K562 (cell line): ENCODE measurements at regions not wholly inside any gene's neighbourhood (a gene's known extent, or its start where the extent isn't known, plus 50 kb on each side); places are given as distances from the start of the nearest gene placed in this dataset.

Experiments used
- ATAC-seq: fragments of 200-7000 bp; cut with Tn5 transposase; 3 replicates; pipeline ENCODE4 v1.9.1; 2020; ENCODE audit warnings: moderate library complexity
- BruUV-seq: library from RNA; stranded (reverse); fragments of 400-500 nt; replicated peaks from 2 replicates; lab custom pipeline; 2021; lab: Mats Ljungman, UMichigan
- CTCF ChIA-PET: fragments of 300-600 bp; formaldehyde crosslinking; extraction: SDS; loops from one replicate; lab custom pipeline; 2021; ENCODE audit warnings: low intra/inter-chr PET ratio; lab: Yijun Ruan, JAX
- POLR2A ChIA-PET: fragments of 300-600, 350-650 bp; sonication (Branson Sonifier 250); formaldehyde crosslinking; extraction: SDS; loops from one replicate; lab custom pipeline; 2021; ENCODE audit warnings: antibody characterized with exemption, inconsistent platforms; lab: Yijun Ruan, JAX
- DNase-seq, 4 experiments: peaks; one replicate each; pipeline versions ENCODE4 v3.0.0 to v3.0.0-alpha.2; 2011 to 2018; ENCODE audit warnings: low spot score in 3 of 4, mixed read lengths in 3 of 4; ENCODE audit errors: extremely low read depth in 1 of 4
- FAIRE-seq: peaks from 2 replicates; lab custom pipeline; 2011; peaks lifted over from hg19 to GRCh38; lab: Jason Lieb, UNC
- H2AFZ ChIP-seq: 2 replicates; pipeline ENCODE4 v1.6.0; 2011; ENCODE audit warnings: low read depth, low read length, control low read depth, inconsistent platforms
- H3K27ac ChIP-seq: fragments of 200-600 bp; 3 replicates; pipeline ENCODE4 v1.8.0; 2011; ENCODE audit warnings: low read depth, mild to moderate bottlenecking, control low read depth, inconsistent platforms, low read length, moderate library complexity, mixed read lengths; ENCODE audit errors: extremely low read depth
- H3K27me3 ChIP-seq, 2 experiments: fragments of 300-600 bp in 1 of 2; 2 replicates in 1 of 2; 3 replicates in 1 of 2; pipeline versions ENCODE4 v1.6.0 to v1.8.0; 2011; ENCODE audit warnings: inconsistent platforms in 2 of 2, low read length in 2 of 2, mild to moderate bottlenecking in 1 of 2, mixed read lengths in 1 of 2, moderate library complexity in 1 of 2; ENCODE audit not compliant: control insufficient read depth in 2 of 2, insufficient read depth in 2 of 2
- H3K36me3 ChIP-seq: fragments of 300-600 bp; 3 replicates; pipeline ENCODE4 v1.8.0; 2011; ENCODE audit warnings: mild to moderate bottlenecking, low read length, inconsistent platforms; ENCODE audit not compliant: control insufficient read depth, insufficient read depth
- H3K4me1 ChIP-seq, 2 experiments: fragments of 200-600 bp in 1 of 2; replicated peaks in 1 of 2; 2 replicates in 1 of 2; 3 replicates in 1 of 2; pipeline versions ENCODE4 v1.5.1 to v1.8.0; 2011; ENCODE audit warnings: inconsistent platforms in 2 of 2, low read length in 2 of 2, mild to moderate bottlenecking in 1 of 2, mixed read lengths in 1 of 2, moderate library complexity in 1 of 2; ENCODE audit not compliant: control insufficient read depth in 2 of 2, insufficient read depth in 2 of 2
- H3K4me2 ChIP-seq: 2 replicates; pipeline ENCODE4 v1.6.1; 2011; ENCODE audit warnings: low read length, control low read depth, inconsistent platforms, mixed read lengths; ENCODE audit not compliant: insufficient read depth
- H3K4me3 ChIP-seq: fragments of 200-600 bp; sonication (generic), shearing (Covaris generic); 2 replicates; pipeline ENCODE4 v1.5.1; 2016; ENCODE audit warnings: control low read depth, inconsistent platforms
- H3K79me2 ChIP-seq: fragments of 200-600 bp; 3 replicates; pipeline ENCODE4 v1.8.0; 2011; ENCODE audit warnings: low read length, inconsistent platforms; ENCODE audit not compliant: control insufficient read depth, insufficient read depth
- H3K9ac ChIP-seq, 2 experiments: 2 replicates each; pipeline versions ENCODE4 v1.6.0 to v1.6.1; 2011; ENCODE audit warnings: low read depth in 2 of 2, low read length in 2 of 2, control low read depth in 1 of 2, inconsistent platforms in 1 of 2, mild to moderate bottlenecking in 1 of 2, mixed read lengths in 1 of 2; ENCODE audit not compliant: insufficient read depth in 1 of 2
- H3K9me1 ChIP-seq: one replicate; pipeline ENCODE4 v1.6.0; 2011; ENCODE audit warnings: inconsistent platforms, mild to moderate bottlenecking, low read length, moderate library complexity; ENCODE audit not compliant: control insufficient read depth, insufficient read depth
- H3K9me3 ChIP-seq: replicated peaks from 2 replicates; pipeline ENCODE4 v1.5.1; 2011; ENCODE audit warnings: low read depth, low read length, inconsistent platforms; ENCODE audit not compliant: control insufficient read depth, insufficient read depth
- H4K20me1 ChIP-seq: replicated peaks from 2 replicates; pipeline ENCODE4 v1.6.1; 2011; ENCODE audit warnings: low read length, inconsistent platforms, mixed read lengths; ENCODE audit not compliant: control insufficient read depth, insufficient read depth
- CHCHD3 ChIP-seq: fragments of 250-450 bp; sonication (Bioruptor Pico); IDR thresholded peaks from 2 replicates; pipeline ENCODE4 v2.1.2; 2022; ENCODE audit warnings: mild to moderate bottlenecking
- GABPA ChIP-seq: fragments of 200-800 bp; sonication (Bioruptor generic); conservative IDR thresholded peaks from 2 replicates; pipeline ENCODE4 v1.6.1; 2016; ENCODE audit warnings: low read depth, missing genetic modification characterization, missing compliant biosample characterization
- WGBS: fragments of 100-300 bp; shearing (Covaris generic); methylation state at CpG from one replicate; pipeline ENCODE4 v1.1.6; 2016; ENCODE audit warnings: low coverage, mixed read lengths; ENCODE audit not compliant: insufficient coverage; ENCODE audit errors: missing lambda C conversion rate; 5-methylcytosine and 5-hydroxymethylcytosine counted together
- in situ Hi-C: fragments of 300-500 bp; cut with MboI; formaldehyde crosslinking; loops from 4 replicates; pipeline ENCODE4 v1.15.0; 2018; ENCODE audit warnings: inconsistent platforms, mixed read lengths
- intact Hi-C: fragments of 100-400 bp; cut with micrococcal nuclease; formaldehyde crosslinking; loops from 2 replicates; pipeline ENCODE4 v1.14.2; 2022
- TF ChIP-seq, protein P1 (sequence below), 3 experiments: fragments of 200-800 bp in 1 of 3; fragments of 250-450 bp in 1 of 3; fragments of 450-650 bp in 1 of 3; sonication (Bioruptor Pico) in 1 of 3; sonication (Bioruptor generic) in 1 of 3; formaldehyde crosslinking in 1 of 3; IDR thresholded peaks; 2 replicates each; pipeline versions ENCODE4 v1.6.1 to v1.8.0; 2016 to 2022; ENCODE audit warnings: mild to moderate bottlenecking in 2 of 3, missing genetic modification characterization in 2 of 3, missing compliant biosample characterization in 1 of 3, moderate library complexity in 1 of 3

DNA sequence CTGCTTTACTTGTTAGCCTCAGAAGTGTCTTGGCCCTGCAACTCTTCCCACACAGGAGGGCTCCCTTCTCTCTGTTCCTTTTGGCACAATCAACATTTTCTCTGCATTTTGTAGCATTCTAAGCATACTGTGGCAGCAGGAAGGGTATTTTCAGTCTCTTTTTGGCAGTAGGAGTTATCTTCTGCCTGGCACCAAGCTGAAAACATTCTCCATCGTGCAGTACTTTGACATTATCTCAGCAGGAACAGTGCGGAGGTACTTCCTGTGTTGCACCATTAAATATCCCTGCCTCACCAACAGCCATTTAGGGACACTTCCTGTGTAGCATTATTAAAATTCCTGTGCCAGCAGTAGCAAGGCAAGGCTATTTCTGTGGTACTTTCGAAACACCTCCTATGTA is 233.2 kb upstream of the SEMA6D start:
- Histone ChIP-seq H3K79me2 (no peaks in the 10 kb centered on the region), H3K36me3 (no peaks in the 10 kb centered on the region), H3K9ac (no peak overlapping the region), H3K9me3 (no peaks in the 10 kb centered on the region), H4K20me1 (no peaks in the 10 kb centered on the region), H3K27ac (no peak overlapping the region)
- DNase-seq (no peak), FAIRE-seq (no peak)
- 3% methylated on average over 3 of the region's 3 CpGs for WGBS
- in situ Hi-C loops (no loop called here), intact Hi-C loops (no loop called here)
- CTCF ChIA-PET, result no interaction called here
- no TSS peak for BruUV-seq
- TF ChIP-seq CHCHD3 (CRISPR knock-in tag), result no peak
- TF ChIP-seq GABPA (tag), result peak; percentile 83
- TF ChIP-seq, protein P1, sequence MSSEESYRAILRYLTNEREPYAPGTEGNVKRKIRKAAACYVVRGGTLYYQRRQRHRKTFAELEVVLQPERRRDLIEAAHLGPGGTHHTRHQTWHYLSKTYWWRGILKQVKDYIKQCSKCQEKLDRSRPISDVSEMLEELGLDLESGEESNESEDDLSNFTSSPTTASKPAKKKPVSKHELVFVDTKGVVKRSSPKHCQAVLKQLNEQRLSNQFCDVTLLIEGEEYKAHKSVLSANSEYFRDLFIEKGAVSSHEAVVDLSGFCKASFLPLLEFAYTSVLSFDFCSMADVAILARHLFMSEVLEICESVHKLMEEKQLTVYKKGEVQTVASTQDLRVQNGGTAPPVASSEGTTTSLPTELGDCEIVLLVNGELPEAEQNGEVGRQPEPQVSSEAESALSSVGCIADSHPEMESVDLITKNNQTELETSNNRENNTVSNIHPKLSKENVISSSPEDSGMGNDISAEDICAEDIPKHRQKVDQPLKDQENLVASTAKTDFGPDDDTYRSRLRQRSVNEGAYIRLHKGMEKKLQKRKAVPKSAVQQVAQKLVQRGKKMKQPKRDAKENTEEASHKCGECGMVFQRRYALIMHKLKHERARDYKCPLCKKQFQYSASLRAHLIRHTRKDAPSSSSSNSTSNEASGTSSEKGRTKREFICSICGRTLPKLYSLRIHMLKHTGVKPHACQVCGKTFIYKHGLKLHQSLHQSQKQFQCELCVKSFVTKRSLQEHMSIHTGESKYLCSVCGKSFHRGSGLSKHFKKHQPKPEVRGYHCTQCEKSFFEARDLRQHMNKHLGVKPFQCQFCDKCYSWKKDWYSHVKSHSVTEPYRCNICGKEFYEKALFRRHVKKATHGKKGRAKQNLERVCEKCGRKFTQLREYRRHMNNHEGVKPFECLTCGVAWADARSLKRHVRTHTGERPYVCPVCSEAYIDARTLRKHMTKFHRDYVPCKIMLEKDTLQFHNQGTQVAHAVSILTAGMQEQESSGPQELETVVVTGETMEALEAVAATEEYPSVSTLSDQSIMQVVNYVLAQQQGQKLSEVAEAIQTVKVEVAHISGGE (CRISPR knock-in tag; IDR thresholded peaks at IDR 0.05), result peak in 2 of 3 experiments; percentile 78 to 96; a peak in 4 of 6 replicates
- TF ChIP-seq, all 486 proteins: peak for 2
- Histone ChIP-seq H3K27me3 (no peaks in the 10 kb centered on the region), H3K4me2 (no peak overlapping the region), H3K4me1 (no peaks in the 10 kb centered on the region), H3K9me1 (no peaks in the 10 kb centered on the region), H3K4me3 (no peak overlapping the region), H2AFZ (no peak overlapping the region)
- POLR2A ChIA-PET, result no interaction called here
- ATAC-seq, result no peak
